Testis (tissue), 2 donors: ENCODE measurements at regions not wholly inside any gene's neighbourhood (a gene's known extent, or its start where the extent isn't known, plus 50 kb on each side); places are given as distances from the start of the nearest gene placed in this dataset.

Source experiments
- CTCF ChIP-seq, 3 experiments: fragments of 450-650 bp in 2 of 3; fragments of 200-600 bp in 1 of 3; sonication (generic) in 1 of 3; IDR thresholded peaks; one replicate each; pipeline ENCODE4 v1.5.1; 2016 to 2019; ENCODE audit warnings: antibody characterized with exemption in 3 of 3, mild to moderate bottlenecking in 2 of 3, moderate library complexity in 1 of 3
- POLR2A ChIP-seq: fragments of 450-650 bp; IDR thresholded peaks from one replicate; pipeline ENCODE4 v1.6.1; 2017; ENCODE audit warnings: antibody characterized with exemption, mild to moderate bottlenecking, moderate library complexity

DNA sequence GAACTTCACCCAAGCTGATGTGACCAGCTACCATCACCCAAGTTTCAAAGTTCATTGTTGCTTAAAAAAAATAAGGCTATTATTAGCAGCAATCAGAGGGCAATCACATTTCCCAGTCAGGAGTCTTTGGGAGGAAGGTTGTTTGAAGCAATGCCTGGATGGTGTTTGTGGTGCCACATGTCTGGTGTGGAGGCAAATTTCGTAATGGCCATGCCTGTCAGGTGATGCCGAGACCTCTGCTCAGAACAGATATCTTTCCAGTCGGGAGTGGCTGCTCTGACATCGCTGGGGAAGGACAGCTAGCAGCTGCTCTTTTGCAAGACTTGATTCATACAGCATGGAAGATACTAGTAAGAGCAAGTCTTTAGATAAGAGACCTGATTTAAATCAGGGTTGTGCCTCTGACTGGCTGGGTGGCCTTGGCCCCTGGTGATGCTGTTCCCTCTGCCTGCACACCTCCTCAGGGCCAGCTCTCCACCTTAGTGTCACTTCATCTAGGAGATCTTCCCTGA lies 187.8 kb upstream of the JUN start:
- no peak for TF ChIP-seq CTCF (IDR thresholded peaks at IDR 0.05)
- TF ChIP-seq POLR2A: no peak
